ENCODE measurements at regions not wholly inside any gene's neighbourhood (a gene's known extent, or its start where the extent isn't known, plus 50 kb on each side); places are given as distances from the start of the nearest gene placed in this dataset.

DNA sequence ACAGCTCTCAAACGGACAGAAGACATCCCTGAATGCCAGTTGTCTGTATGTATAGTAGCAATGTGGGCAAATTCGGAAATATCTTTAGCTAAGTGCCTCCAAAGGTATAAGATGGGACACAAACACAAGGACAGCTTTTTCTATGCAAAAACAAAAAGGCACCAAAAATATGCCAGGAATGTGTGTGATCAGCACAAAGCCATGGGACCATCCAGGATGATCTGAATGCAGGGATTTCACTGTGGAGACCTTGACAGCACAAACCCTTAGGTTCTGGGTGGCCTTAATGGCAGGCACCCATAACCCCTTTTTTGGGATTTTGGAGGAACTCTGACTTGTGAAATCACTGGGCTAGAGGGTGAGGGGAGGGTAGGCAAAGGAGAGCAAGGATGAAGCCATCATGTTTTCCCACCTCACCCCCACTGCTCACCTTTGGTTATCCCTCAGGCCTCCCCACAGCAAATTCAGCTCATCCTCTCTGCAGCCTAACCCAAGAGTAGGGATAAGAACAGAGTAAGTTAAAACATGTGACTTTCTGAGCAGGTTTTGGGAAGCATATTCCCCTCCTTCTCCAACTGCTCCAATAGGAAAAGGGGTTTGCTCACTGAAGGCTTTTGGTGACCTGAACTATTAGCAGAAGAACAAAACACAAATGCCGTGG is 154.6 kb downstream of the SNX19 start:
- Histone ChIP-seq H3K4me3 (ENCODE audit: control insufficient read depth in 2 of 3, extremely low read depth in 1 of 3, insufficient read depth in 2 of 3, low read depth in 1 of 3, low read length in 3 of 3) (no peak overlapping the region), H4K20me1 (ENCODE audit: control insufficient read depth, extremely low read depth, insufficient read depth, low read length) (no peaks in the 10 kb centered on the region), H2AFZ (ENCODE audit: control insufficient read depth, low read length) (no peak overlapping the region), H3K9me1 (ENCODE audit: control insufficient read depth, extremely low read depth, insufficient read depth, low read length) (no peaks in the 10 kb centered on the region), H3K4me2 (ENCODE audit: control insufficient read depth, extremely low read depth, insufficient read depth, low read depth, low read length) (no peak overlapping the region), H3K27me3 (ENCODE audit: control insufficient read depth, extremely low read depth, insufficient read depth, low read length) (no peaks in the 10 kb centered on the region), H3K4me1 (ENCODE audit: control insufficient read depth, extremely low read depth, insufficient read depth, low read length) (peaks cover 3% of the 10 kb centered on the region), H3K27ac (ENCODE audit: control insufficient read depth, insufficient read depth, low read length) (no peak overlapping the region), H3K9ac (ENCODE audit: control insufficient read depth, extremely low read depth, insufficient read depth, low read length) (no peak overlapping the region), H3K9me3 (ENCODE audit: control insufficient read depth, low read depth, low read length) (no peaks in the 10 kb centered on the region), H3K79me2 (ENCODE audit: control insufficient read depth, insufficient read depth, low read length) (no peaks in the 10 kb centered on the region), H3K36me3 (ENCODE audit: control insufficient read depth in 2 of 2, extremely low read depth in 1 of 2, insufficient read depth in 2 of 2, low read length in 2 of 2) (no peaks in the 10 kb centered on the region)
- DNase-seq (ENCODE audit: low read depth, low spot score) (no peak), FAIRE-seq (no peak)
- TF ChIP-seq, protein P1, sequence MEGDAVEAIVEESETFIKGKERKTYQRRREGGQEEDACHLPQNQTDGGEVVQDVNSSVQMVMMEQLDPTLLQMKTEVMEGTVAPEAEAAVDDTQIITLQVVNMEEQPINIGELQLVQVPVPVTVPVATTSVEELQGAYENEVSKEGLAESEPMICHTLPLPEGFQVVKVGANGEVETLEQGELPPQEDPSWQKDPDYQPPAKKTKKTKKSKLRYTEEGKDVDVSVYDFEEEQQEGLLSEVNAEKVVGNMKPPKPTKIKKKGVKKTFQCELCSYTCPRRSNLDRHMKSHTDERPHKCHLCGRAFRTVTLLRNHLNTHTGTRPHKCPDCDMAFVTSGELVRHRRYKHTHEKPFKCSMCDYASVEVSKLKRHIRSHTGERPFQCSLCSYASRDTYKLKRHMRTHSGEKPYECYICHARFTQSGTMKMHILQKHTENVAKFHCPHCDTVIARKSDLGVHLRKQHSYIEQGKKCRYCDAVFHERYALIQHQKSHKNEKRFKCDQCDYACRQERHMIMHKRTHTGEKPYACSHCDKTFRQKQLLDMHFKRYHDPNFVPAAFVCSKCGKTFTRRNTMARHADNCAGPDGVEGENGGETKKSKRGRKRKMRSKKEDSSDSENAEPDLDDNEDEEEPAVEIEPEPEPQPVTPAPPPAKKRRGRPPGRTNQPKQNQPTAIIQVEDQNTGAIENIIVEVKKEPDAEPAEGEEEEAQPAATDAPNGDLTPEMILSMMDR (optimal IDR thresholded peaks at IDR 0.05 in 1 of 3, IDR thresholded peaks at IDR 0.05 in 1 of 3, conservative IDR thresholded peaks at IDR 0.05 in 1 of 3; ENCODE audit: extremely low read depth in 1 of 3, insufficient read depth in 2 of 3, low read length in 3 of 3), result no peak
- TF ChIP-seq EZH2 (IDR thresholded peaks at IDR 0.05; ENCODE audit: low read length), result no peak
- dilution Hi-C loops (cut with MboI; ENCODE audit: extremely low pct_ligation_motif_present, low sequenced_read_pairs), result no loop called here

DNA sequence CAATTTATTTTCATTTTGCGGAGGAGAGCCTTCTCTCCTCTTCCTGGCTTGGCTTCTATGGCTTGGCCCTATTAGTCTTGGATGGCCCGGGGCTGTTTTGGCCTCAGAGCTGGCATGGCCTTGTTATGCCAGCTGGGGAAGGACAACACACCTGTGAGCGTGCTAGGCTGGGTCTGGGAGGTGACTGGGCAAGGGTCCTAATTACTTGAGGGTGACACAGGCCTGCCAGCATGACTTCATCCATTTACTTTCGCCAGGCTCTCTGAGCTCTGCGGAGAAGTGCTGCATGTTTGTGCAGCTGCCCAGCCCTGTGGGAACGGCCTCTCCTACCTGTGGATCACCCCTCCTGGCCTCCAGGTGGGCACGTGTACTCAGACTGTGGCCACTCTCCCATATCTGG is 153.6 kb downstream of the SNX19 start:
- no peak overlapping the region for H3K4me2 ChIP-seq (ENCODE audit: control insufficient read depth, extremely low read depth, insufficient read depth, low read depth, low read length)
- H3K9me3 ChIP-seq (ENCODE audit: control insufficient read depth, low read depth, low read length), result no peaks in the 10 kb centered on the region
- no peak overlapping the region for H3K27ac ChIP-seq (ENCODE audit: control insufficient read depth, insufficient read depth, low read length)
- dilution Hi-C loops (cut with MboI; ENCODE audit: extremely low pct_ligation_motif_present, low sequenced_read_pairs), result no loop called here
- DNase-seq (ENCODE audit: low read depth, low spot score) (no peak), FAIRE-seq (no peak)
- no peaks in the 10 kb centered on the region for H3K9me1 ChIP-seq (ENCODE audit: control insufficient read depth, extremely low read depth, insufficient read depth, low read length)
- TF ChIP-seq, protein P1 (optimal IDR thresholded peaks at IDR 0.05 in 1 of 3, IDR thresholded peaks at IDR 0.05 in 1 of 3, conservative IDR thresholded peaks at IDR 0.05 in 1 of 3; ENCODE audit: extremely low read depth in 1 of 3, insufficient read depth in 2 of 3, low read length in 3 of 3), result no peak
- TF ChIP-seq EZH2 (IDR thresholded peaks at IDR 0.05; ENCODE audit: low read length), result no peak
- H4K20me1 ChIP-seq (ENCODE audit: control insufficient read depth, extremely low read depth, insufficient read depth, low read length), result no peaks in the 10 kb centered on the region
- no peaks in the 10 kb centered on the region for H3K27me3 ChIP-seq (ENCODE audit: control insufficient read depth, extremely low read depth, insufficient read depth, low read length)
- H3K79me2 ChIP-seq (ENCODE audit: control insufficient read depth, insufficient read depth, low read length), result no peaks in the 10 kb centered on the region
- H3K4me1 ChIP-seq (ENCODE audit: control insufficient read depth, extremely low read depth, insufficient read depth, low read length), result peaks cover 3% of the 10 kb centered on the region
- H3K4me3 ChIP-seq (ENCODE audit: control insufficient read depth in 2 of 3, extremely low read depth in 1 of 3, insufficient read depth in 2 of 3, low read depth in 1 of 3, low read length in 3 of 3), result no peak overlapping the region
- H3K9ac ChIP-seq (ENCODE audit: control insufficient read depth, extremely low read depth, insufficient read depth, low read length), result no peak overlapping the region
- H2AFZ ChIP-seq (ENCODE audit: control insufficient read depth, low read length), result no peak overlapping the region
- no peaks in the 10 kb centered on the region for H3K36me3 ChIP-seq (ENCODE audit: control insufficient read depth in 2 of 2, extremely low read depth in 1 of 2, insufficient read depth in 2 of 2, low read length in 2 of 2)
